ENCODE measurements at regions not wholly inside any gene's neighbourhood (a gene's known extent, or its start where the extent isn't known, plus 50 kb on each side); places are given as distances from the start of the nearest gene placed in this dataset.
"Not testable (repeated sequence)": the region's sequence is repeated elsewhere in the genome, so short reads cannot be mapped to it uniquely, and the experiment has no call there.

GRCh38 chr21:5035147-5035546 is 5486.2 kb upstream of the TPTE start:
- not testable (repeated sequence) for TF ChIP-seq CTCF (conservative IDR thresholded peaks at IDR 0.05 in 1 of 2, IDR thresholded peaks at IDR 0.05 in 1 of 2; ENCODE audit: extremely low read depth in 1 of 2, insufficient read depth in 1 of 2, low read depth in 1 of 2, low read length in 2 of 2); EZH2 (IDR thresholded peaks at IDR 0.05; ENCODE audit: borderline replicate concordance, low read length)
